H1 (cell line): ENCODE measurements at regions not wholly inside any gene's neighbourhood (a gene's known extent, or its start where the extent isn't known, plus 50 kb on each side); places are given as distances from the start of the nearest gene placed in this dataset.
A peak's percentile ranks its signal among the peaks of the same experiment; 100 is the strongest.

Experiments
- CTCF ChIA-PET: fragments of 300-600 bp; sonication (Branson Sonifier 250); formaldehyde crosslinking; loops from one replicate; lab custom pipeline; 2021; ENCODE audit not compliant: partially characterized antibody; lab: Charles Lee
- POLR2A ChIA-PET: fragments of 300-600 bp; sonication (Branson Sonifier 250); formaldehyde crosslinking; loops from one replicate; lab custom pipeline; 2021; ENCODE audit warnings: inconsistent platforms; ENCODE audit not compliant: partially characterized antibody; lab: Charles Lee
- DNase-seq, 2 experiments: peaks; one replicate each; pipeline versions ENCODE4 v3.0.0 to v3.0.0-alpha.2; 2010 to 2022; ENCODE audit warnings: low spot score in 2 of 2, low read depth in 1 of 2, mixed read lengths in 1 of 2
- FAIRE-seq: peaks from 2 replicates; lab custom pipeline; 2011; peaks lifted over from hg19 to GRCh38; lab: Jason Lieb, UNC
- H2AFZ ChIP-seq: 2 replicates; pipeline ENCODE4 v1.8.1; 2012; ENCODE audit warnings: low read length, inconsistent platforms
- H2AK5ac ChIP-seq: 2 replicates; pipeline ENCODE4 v1.6.1; 2013; ENCODE audit warnings: low read depth, low read length
- H2BK120ac ChIP-seq: replicated peaks from 2 replicates; pipeline ENCODE3; 2013; ENCODE audit warnings: low read depth, low read length, inconsistent platforms
- H2BK12ac ChIP-seq: 2 replicates; pipeline ENCODE4 v1.6.1; 2013; ENCODE audit warnings: low read depth, low read length
- H2BK15ac ChIP-seq: 2 replicates; pipeline ENCODE4 v1.6.1; 2013; ENCODE audit warnings: low read length
- H2BK20ac ChIP-seq: 2 replicates; pipeline ENCODE4 v1.6.1; 2013; ENCODE audit warnings: low read length
- H2BK5ac ChIP-seq: 2 replicates; pipeline ENCODE4 v1.6.1; 2013; ENCODE audit warnings: low read depth, low read length
- H3K14ac ChIP-seq: 2 replicates; pipeline ENCODE4 v1.6.1; 2013; ENCODE audit warnings: inconsistent platforms; ENCODE audit not compliant: insufficient read length
- H3K18ac ChIP-seq: 2 replicates; pipeline ENCODE4 v1.6.1; 2013; ENCODE audit warnings: low read length; ENCODE audit errors: extremely low read depth
- H3K23ac ChIP-seq: 2 replicates; pipeline ENCODE4 v1.6.1; 2013; ENCODE audit warnings: inconsistent platforms; ENCODE audit not compliant: insufficient read length
- H3K23me2 ChIP-seq: 2 replicates; pipeline ENCODE4 v1.6.1; 2013; ENCODE audit warnings: low read depth, low read length
- H3K27ac ChIP-seq: 2 replicates; pipeline ENCODE4 v1.6.1; 2011; ENCODE audit warnings: low read depth, low read length, inconsistent platforms
- H3K27me3 ChIP-seq, 4 experiments: replicated peaks in 1 of 4; 1 replicate in 1 of 4; 2 replicates in 3 of 4; pipeline versions ENCODE4 v1.6.1 to v1.8.1; 2011 to 2013; ENCODE audit warnings: low read length in 3 of 4, mild to moderate bottlenecking in 3 of 4, inconsistent platforms in 2 of 4, mixed read lengths in 2 of 4, moderate library complexity in 1 of 4; ENCODE audit not compliant: control insufficient read depth in 3 of 4, insufficient read depth in 3 of 4; ENCODE audit errors: extremely low read depth in 1 of 4
- H3K36me3 ChIP-seq, 4 experiments: 2 replicates each; pipeline versions ENCODE4 v1.6.1 to v1.8.1; 2011 to 2013; ENCODE audit warnings: mild to moderate bottlenecking in 4 of 4, low read length in 3 of 4, moderate library complexity in 2 of 4, control low read depth in 1 of 4, inconsistent platforms in 1 of 4; ENCODE audit not compliant: insufficient read depth in 4 of 4, control insufficient read depth in 2 of 4
- H3K4ac ChIP-seq: replicated peaks from 2 replicates; pipeline ENCODE3; 2013; ENCODE audit warnings: low read length, low read depth, mixed read lengths, inconsistent platforms; ENCODE audit not compliant: insufficient read length
- H3K4me1 ChIP-seq, 4 experiments: replicated peaks in 1 of 4; 1 replicate in 1 of 4; 2 replicates in 3 of 4; pipeline versions ENCODE4 v1.6.1 to v1.8.1; 2011 to 2013; ENCODE audit warnings: low read length in 3 of 4, inconsistent platforms in 2 of 4, mixed read lengths in 1 of 4; ENCODE audit not compliant: insufficient read depth in 4 of 4, control insufficient read depth in 3 of 4
- H3K4me2 ChIP-seq, 2 experiments: 2 replicates each; pipeline versions ENCODE4 v1.6.1 to v1.8.1; 2011 to 2013; ENCODE audit warnings: low read depth in 2 of 2, low read length in 2 of 2, control low read depth in 1 of 2, inconsistent platforms in 1 of 2, mild to moderate bottlenecking in 1 of 2; ENCODE audit not compliant: insufficient read depth in 1 of 2
- H3K4me3 ChIP-seq, 4 experiments: fragments of 200-600, 300-600 bp in 1 of 4; sonication (generic), shearing (Covaris generic), sonication (Bioruptor Twin) in 1 of 4; 2 replicates each; pipeline versions ENCODE4 v1.5.1 to v1.8.1; 2011 to 2016; ENCODE audit warnings: low read length in 4 of 4, low read depth in 3 of 4, control low read depth in 2 of 4, inconsistent platforms in 2 of 4, mild to moderate bottlenecking in 2 of 4, mixed read lengths in 1 of 4, moderate library complexity in 1 of 4; ENCODE audit not compliant: insufficient read depth in 2 of 4; ENCODE audit errors: extremely low read depth in 1 of 4
- H3K56ac ChIP-seq: replicated peaks from 2 replicates; pipeline ENCODE3; 2013; ENCODE audit warnings: low read depth, mild to moderate bottlenecking, mixed read lengths, low read length, inconsistent platforms; ENCODE audit not compliant: insufficient read length
- H3K79me1 ChIP-seq: 2 replicates; pipeline ENCODE4 v1.6.1; 2013; ENCODE audit warnings: low read depth, low read length, control low read depth
- H3K79me2 ChIP-seq, 2 experiments: 2 replicates each; pipeline versions ENCODE4 v1.6.1 to v1.8.1; 2012 to 2013; ENCODE audit warnings: low read length in 2 of 2, mild to moderate bottlenecking in 2 of 2, inconsistent platforms in 1 of 2; ENCODE audit not compliant: insufficient read depth in 2 of 2, control insufficient read depth in 1 of 2
- H3K9ac ChIP-seq, 4 experiments: replicated peaks in 1 of 4; 1 replicate in 1 of 4; 2 replicates in 3 of 4; pipeline versions ENCODE4 v1.6.1 to v1.8.1; 2011 to 2013; ENCODE audit warnings: low read depth in 3 of 4, low read length in 3 of 4, control low read depth in 2 of 4, mild to moderate bottlenecking in 2 of 4, moderate library complexity in 2 of 4, inconsistent platforms in 1 of 4; ENCODE audit errors: extremely low read depth in 1 of 4
- H3K9me3 ChIP-seq, 2 experiments: 2 replicates each; pipeline versions ENCODE4 v1.6.1 to v1.8.1; 2012 to 2013; ENCODE audit warnings: mild to moderate bottlenecking in 2 of 2, moderate library complexity in 2 of 2, control low read depth in 1 of 2, inconsistent platforms in 1 of 2, low read depth in 1 of 2, low read length in 1 of 2, mixed read lengths in 1 of 2; ENCODE audit not compliant: insufficient read depth in 2 of 2
- H4K20me1 ChIP-seq, 2 experiments: replicated peaks in 1 of 2; 2 replicates each; pipeline versions ENCODE3 to v1.8.1; 2011 to 2013; ENCODE audit warnings: inconsistent platforms in 2 of 2, low read length in 2 of 2, mild to moderate bottlenecking in 1 of 2; ENCODE audit not compliant: insufficient read depth in 2 of 2, control insufficient read depth in 1 of 2
- H4K5ac ChIP-seq: 2 replicates; pipeline ENCODE4 v1.6.1; 2013; ENCODE audit warnings: low read length, low read depth, mixed read lengths, inconsistent platforms; ENCODE audit not compliant: insufficient read length
- H4K8ac ChIP-seq: 2 replicates; pipeline ENCODE4 v1.8.0; 2013; ENCODE audit warnings: mild to moderate bottlenecking, moderate library complexity, low read length, inconsistent platforms; ENCODE audit not compliant: insufficient read depth; ENCODE audit errors: extremely low read depth
- H4K91ac ChIP-seq: replicated peaks from 2 replicates; pipeline ENCODE3; 2013; ENCODE audit warnings: low read length, mixed read lengths, inconsistent platforms; ENCODE audit not compliant: insufficient read length
- CBX5 ChIP-seq: fragments of 300-800, 300-1000 bp; sonication (generic); IDR thresholded peaks from 2 replicates; pipeline ENCODE4 v1.7.1; 2016; ENCODE audit warnings: antibody characterized with exemption, low read length, low read depth
- CHD1 ChIP-seq: IDR thresholded peaks from 2 replicates; pipeline ENCODE4 v1.6.1; 2012; ENCODE audit warnings: low read depth, low read length, improper control_type of control experiment
- CTBP2 ChIP-seq: IDR thresholded peaks from 2 replicates; pipeline ENCODE4 v1.7.0; 2011; ENCODE audit warnings: borderline replicate concordance, mild to moderate bottlenecking, moderate library complexity, mixed read lengths, low read length; ENCODE audit not compliant: insufficient read depth, insufficient read length
- CTCF ChIP-seq, 3 experiments: IDR thresholded peaks; 1 replicate in 2 of 3; 2 replicates in 1 of 3; pipeline versions ENCODE4 v1.5.1 to v1.6.1; 2011; ENCODE audit warnings: low read length in 3 of 3, mild to moderate bottlenecking in 3 of 3, inconsistent platforms in 2 of 3, low read depth in 1 of 3, moderate library complexity in 1 of 3; ENCODE audit not compliant: insufficient read depth in 1 of 3; ENCODE audit errors: control extremely low read depth in 1 of 3
- FOSL1 ChIP-seq: IDR thresholded peaks from 2 replicates; pipeline ENCODE4 v1.6.1; 2011; ENCODE audit warnings: mild to moderate bottlenecking, low read depth, low read length, moderate library complexity; ENCODE audit not compliant: insufficient read depth
- KDM1A ChIP-seq: fragments of 200-600, 300-600 bp; sonication (generic); IDR thresholded peaks from 2 replicates; pipeline ENCODE4 v1.7.1; 2016; ENCODE audit warnings: mild to moderate bottlenecking, low read length, borderline replicate concordance
- NANOG ChIP-seq: IDR thresholded peaks from 2 replicates; pipeline ENCODE4 v1.6.1; 2011; ENCODE audit warnings: low read length, low read depth, mild to moderate bottlenecking, inconsistent platforms; ENCODE audit not compliant: insufficient read depth, poor library complexity, severe bottlenecking
- RAD21 ChIP-seq, 2 experiments: IDR thresholded peaks in 1 of 2; conservative IDR thresholded peaks in 1 of 2; 2 replicates each; pipeline ENCODE4 v1.6.1; 2011; ENCODE audit warnings: low read depth in 2 of 2, low read length in 2 of 2, improper control_type of control experiment in 1 of 2, inconsistent platforms in 1 of 2, mild to moderate bottlenecking in 1 of 2, moderate library complexity in 1 of 2
- WGBS, 2 experiments: shearing (Covaris generic) in 1 of 2; methylation state at CpG; one replicate each; pipeline versions ENCODE4 v1.1.6 to v1.1.7; 2013 to 2015; ENCODE audit warnings: low lambda C conversion rate in 2 of 2, mixed read lengths in 2 of 2, inconsistent platforms in 1 of 2, low coverage in 1 of 2, missing lambda C conversion rate in 1 of 2; ENCODE audit not compliant: insufficient replicate concordance in 2 of 2, insufficient coverage in 1 of 2, insufficient read length in 1 of 2; ENCODE audit errors: extremely low coverage in 1 of 2, missing lambda C conversion rate in 1 of 2; 5-methylcytosine and 5-hydroxymethylcytosine counted together

GRCh38 chr17:12342609-12343435 lies 322.1 kb downstream of the MAP2K4 start:
- Histone ChIP-seq H2BK120ac (no peak overlapping the region), H3K27ac (no peak overlapping the region), H3K27me3 (no peaks in the 10 kb centered on the region), H4K20me1 (no peaks in the 10 kb centered on the region), H4K8ac (no peak overlapping the region), H2AFZ (no peak overlapping the region), H3K9me3 (no peaks in the 10 kb centered on the region), H3K4me3 (no peak overlapping the region), H3K14ac (no peak overlapping the region), H2BK15ac (no peak overlapping the region), H3K23me2 (no peaks in the 10 kb centered on the region), H2BK5ac (no peak overlapping the region), H3K9ac (no peak overlapping the region), H3K79me1 (no peaks in the 10 kb centered on the region), H3K4me1 (no peaks in the 10 kb centered on the region), H3K23ac (no peak overlapping the region), H2BK20ac (no peak overlapping the region), H3K36me3 (no peaks in the 10 kb centered on the region), H3K18ac (no peak overlapping the region), H3K4me2 (no peak overlapping the region), H4K91ac (no peak overlapping the region), H2BK12ac (no peak overlapping the region), H3K79me2 (no peaks in the 10 kb centered on the region), H2AK5ac (no peak overlapping the region), H3K4ac (no peak overlapping the region), H3K56ac (no peak overlapping the region), H4K5ac (no peak overlapping the region)
- ChIA-PET CTCF (interaction anchor here (0.7 to 2.2 kb wide), 35 partner anchors 10 to 399 kb away, joined by 3 to 27 read pairs (median 4); partner anchors contain the start of gene MYOCD), POLR2A (no interaction called here)
- FAIRE-seq (no peak), DNase-seq (peak; percentile 36 to 94)
- 78% methylated on average over 7 of the region's 7 CpGs; no CpG with 5 or more reads in 1 of the 2 experiments for WGBS, 2 experiments
- TF ChIP-seq FOSL1 (no peak), NANOG (no peak), KDM1A (no peak), CBX5 (no peak), CTCF (IDR thresholded peaks at IDR 0.05; ENCODE audit: control extremely low read depth in 1 of 3, insufficient read depth in 1 of 3, low read depth in 1 of 3, low read length in 3 of 3) (peak; percentile 73 to 79 (median 73)), CHD1 (no peak), CTBP2 (no peak), RAD21 (IDR thresholded peaks at IDR 0.05 in 1 of 2, conservative IDR thresholded peaks at IDR 0.05 in 1 of 2; ENCODE audit: low read depth in 2 of 2, low read length in 2 of 2) (peak; percentile 80 to 88)
